ENCODE measurements at regions not wholly inside any gene's neighbourhood (a gene's known extent, or its start where the extent isn't known, plus 50 kb on each side); places are given as distances from the start of the nearest gene placed in this dataset.

GRCh38 chr7:68362745-68363518, 1235.3 kb upstream of the AUTS2 start:
- TF ChIP-seq CTCF (conservative IDR thresholded peaks at IDR 0.05; ENCODE audit: low read depth, low read length) = no peak
- no peak for TF ChIP-seq EZH2 (IDR thresholded peaks at IDR 0.05; ENCODE audit: borderline replicate concordance, low read depth, low read length, poor library complexity, severe bottlenecking)

Measured in A673 (cell line).